ENCODE measurements at regions not wholly inside any gene's neighbourhood (a gene's known extent, or its start where the extent isn't known, plus 50 kb on each side); places are given as distances from the start of the nearest gene placed in this dataset.

DNA sequence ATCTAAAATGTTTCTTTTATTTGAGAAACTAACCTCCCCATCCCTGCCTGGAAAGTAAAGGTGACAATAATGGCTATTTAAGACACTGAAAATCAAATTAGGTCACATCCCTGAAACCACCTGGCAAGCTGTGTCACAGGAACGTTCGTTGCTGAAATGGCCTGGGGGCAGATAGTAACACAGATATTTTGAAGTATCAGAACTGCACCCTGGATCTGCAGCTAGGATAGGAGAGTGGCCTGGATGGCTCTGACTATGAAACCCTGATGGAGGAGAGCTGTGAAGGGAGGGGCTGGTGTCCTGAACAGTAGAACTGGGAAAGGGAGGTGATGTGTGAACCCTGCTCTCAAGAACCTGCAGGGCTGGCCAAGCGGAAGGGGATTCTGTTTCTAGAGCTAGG lies 648.3 kb upstream of the CFAP20DC start:
- DNase-seq, result no peak

DNA sequence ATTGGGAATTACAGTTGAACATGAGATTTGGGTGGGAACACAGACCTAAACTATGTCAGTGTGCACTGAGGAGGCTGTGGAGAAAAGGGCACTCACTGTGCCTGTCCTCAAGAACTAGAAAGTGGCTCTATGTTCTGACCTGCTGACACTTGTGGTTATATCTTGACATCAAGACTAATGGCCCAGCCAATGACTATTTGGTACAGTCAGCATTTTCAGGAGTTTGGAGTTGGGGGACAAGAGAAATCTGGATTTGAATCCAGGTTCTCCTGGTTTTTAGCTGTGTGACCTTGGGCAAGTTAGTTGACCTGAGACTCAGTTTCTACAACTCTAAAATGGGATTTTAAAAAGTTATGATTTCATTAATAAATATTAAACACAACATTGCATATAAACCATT lies 647.0 kb upstream of the CFAP20DC start:
- DNase-seq, result no peak

DNA sequence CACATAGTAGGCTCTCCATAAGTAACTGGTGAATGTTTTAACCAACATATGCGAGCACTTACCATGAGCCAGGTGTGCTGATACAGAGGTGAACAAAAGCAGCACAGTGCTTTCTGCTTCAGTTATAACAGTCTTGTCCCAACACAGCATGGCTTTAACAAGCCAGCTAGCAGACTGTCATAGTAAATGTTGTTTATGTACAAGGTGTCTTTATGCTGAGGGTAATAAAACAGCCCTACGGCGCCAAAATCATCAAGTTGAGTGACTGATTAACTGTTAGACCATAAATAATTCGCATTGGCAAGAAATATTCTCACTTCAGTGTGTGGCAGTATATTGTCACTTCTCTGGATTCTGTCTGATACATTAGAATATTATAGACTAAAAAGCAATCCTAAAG lies 646.0 kb upstream of the CFAP20DC start:
- DNase-seq, result no peak

DNA sequence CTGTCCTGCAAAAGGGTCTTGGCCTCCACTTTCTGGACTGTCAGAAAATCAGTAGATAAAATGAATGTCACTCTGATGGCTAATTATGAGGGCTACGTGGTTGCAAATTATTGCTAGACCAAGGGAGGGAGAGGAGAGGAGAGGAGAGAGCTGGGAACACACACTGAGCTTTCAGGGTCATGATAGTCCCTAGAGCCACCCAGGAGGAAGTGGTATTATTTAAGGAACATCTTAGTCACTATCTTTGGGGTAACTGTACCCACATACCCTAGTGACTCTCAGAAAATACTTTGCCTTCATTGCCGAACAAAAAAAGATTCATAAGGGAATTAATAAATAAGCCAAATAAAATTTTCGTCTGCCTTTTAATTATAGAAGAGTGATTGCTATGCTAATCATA lies 642.3 kb upstream of the CFAP20DC start:
- no peak for DNase-seq

DNA sequence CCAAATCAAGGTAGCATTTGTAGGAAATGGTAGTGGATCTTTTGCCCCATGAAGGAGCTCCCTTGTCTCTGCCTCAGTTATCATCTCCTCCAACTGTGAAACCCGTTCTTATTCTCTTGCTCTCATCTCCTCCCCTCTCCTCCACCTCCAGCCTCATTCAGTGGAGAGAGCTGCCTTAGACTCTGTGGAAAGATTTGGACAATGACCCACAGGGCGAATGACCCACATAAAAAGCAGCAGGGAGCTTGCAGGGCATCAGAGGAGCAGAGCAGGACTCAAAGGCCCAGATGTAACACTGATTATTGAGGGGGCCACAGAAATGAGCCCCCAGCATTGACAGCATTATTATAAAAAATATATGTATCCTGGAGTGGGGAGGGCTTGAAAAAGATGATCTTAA lies 641.1 kb upstream of the CFAP20DC start:
- DNase-seq, result no peak

DNA sequence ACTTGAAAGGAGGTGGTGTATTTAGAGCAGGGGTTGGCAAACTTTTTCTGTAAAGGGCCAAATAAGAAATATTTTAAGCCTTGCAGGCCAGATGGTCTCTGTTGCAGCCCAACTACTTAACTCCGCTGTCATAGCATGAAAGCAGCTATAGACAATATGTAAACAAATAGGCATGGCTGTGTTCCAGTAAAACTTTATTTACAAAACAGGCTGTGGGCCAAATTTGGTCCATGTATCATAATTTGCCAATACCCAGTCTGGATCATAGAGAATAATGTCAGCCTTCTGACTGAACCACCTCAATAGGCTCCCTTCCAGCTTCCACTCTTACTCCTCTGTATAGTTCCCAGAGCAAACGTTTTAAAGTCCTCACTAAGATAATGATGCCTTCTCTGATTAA lies 638.8 kb upstream of the CFAP20DC start:
- no peak for DNase-seq

DNA sequence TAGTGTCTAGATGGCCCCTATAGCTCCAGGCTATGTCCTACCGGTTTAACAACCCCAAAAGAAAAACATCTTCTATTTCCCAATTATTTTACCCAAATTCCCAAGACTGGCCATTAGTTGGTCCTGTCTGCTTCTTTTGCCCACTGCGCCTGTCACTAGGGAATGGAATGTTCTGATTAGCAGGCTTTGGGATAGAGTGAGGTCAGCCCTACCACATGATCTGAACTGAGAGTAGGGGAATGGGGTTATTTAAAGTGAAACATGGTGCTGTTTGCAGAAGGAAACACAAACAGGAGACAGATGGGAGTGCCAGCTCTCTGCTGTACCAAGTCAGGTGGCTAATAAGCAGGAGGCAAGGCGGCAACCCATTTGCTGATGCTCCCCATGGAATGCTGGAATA lies 635.6 kb upstream of the CFAP20DC start:
- DNase-seq, result no peak

DNA sequence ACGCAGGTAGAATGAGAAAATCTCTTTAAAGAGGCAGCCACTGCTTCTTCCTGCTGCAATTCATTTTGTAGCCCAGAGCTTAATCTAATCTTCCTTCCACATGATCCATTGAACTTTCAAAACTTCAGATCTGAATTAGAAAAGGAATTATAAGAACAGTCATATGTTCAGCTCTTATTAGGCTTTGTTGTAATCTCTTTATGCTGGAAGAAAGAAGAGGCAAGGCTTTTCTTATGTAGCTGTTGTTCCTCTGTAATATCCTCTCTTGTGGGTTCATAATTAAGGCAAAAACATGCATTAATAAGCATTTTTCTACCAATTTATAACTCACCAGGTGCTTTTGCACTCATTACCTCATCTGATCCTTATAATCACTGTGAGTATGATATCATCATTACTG lies 634.9 kb upstream of the CFAP20DC start:
- DNase-seq, result no peak

DNA sequence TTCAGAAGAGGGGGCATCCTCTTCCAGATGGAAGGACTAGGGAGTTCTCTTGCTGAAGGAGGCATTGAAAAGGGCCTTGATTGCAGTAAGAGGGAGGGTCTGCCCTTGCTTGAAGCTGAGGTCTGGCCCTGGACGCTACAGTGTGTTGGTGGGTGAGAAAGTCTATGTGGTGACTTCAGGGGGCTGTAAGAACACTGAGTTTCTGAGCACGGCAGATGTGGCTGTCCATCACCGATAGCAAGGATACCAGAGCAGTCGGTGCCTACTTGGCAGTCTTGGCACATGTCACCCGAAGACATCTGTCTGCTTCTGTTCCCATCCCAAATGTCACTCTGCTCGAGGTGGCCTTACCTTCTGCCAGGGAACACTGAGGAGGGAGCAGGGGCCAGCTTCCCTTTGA lies 631.1 kb upstream of the CFAP20DC start:
- DNase-seq, result no peak

DNA sequence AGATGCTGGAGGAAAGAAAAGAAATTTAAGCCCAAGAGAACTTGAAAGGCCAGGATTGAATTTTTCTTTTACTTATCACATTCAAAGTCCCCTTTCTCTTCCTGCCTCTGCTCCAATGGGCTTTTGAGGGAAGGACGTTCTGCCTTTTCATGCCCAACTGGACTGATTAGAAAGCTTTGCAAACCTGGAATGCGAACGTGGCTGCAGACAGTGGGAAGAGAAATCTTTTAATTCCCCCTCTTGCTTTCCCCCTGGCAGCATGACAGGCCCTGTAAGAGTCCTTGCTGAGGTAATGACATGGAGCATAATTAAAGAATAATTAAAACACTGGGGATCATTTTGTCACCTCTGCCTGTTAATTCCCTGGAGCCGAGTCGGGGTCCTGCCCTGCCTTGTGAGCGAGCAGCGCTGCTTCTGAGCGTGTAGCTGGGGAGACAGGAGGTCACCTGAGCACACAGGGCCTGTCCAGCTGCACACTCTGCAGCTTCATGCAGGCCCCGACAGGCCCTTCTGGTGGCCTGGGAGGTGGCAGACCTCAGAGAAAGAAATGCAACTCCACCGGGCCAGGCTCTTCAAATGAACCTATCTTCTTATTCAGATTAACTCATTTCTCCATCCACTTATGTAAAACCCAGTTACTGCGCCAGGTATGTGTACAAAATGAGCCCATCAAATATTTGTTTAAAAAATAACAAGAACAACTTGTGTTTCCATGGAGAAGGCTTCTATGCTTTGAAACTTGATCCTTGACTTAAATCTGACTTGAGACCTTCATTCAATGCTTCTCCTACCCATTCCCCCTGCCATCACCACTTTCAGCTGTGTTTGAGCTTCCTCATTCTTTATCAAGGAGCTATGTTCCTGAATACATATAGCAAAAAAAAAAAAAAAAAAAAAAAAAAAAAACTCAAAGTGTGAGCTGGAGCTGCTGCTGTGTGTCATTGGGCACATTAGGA lies 628.2 kb upstream of the CFAP20DC start:
- no peak for DNase-seq

DNA sequence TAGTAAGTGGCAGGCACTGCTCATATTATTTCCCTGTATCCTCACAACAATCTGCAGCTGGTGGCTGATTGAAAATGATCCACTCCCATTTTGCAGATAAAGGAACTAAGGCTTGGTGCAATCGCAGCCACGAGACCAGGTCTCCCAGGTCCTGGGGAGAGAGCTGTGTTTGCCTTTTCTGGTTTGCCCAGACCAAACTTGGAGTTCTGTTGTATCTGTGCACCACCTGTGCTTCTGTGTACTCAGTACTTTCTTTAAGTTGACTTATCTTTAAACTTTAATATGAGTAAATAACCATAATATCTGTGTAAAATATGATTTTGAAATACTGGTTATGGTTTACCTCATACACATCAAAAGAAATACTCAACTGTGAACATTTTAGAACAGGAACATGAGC lies 625.7 kb upstream of the CFAP20DC start:
- DNase-seq, result no peak

DNA sequence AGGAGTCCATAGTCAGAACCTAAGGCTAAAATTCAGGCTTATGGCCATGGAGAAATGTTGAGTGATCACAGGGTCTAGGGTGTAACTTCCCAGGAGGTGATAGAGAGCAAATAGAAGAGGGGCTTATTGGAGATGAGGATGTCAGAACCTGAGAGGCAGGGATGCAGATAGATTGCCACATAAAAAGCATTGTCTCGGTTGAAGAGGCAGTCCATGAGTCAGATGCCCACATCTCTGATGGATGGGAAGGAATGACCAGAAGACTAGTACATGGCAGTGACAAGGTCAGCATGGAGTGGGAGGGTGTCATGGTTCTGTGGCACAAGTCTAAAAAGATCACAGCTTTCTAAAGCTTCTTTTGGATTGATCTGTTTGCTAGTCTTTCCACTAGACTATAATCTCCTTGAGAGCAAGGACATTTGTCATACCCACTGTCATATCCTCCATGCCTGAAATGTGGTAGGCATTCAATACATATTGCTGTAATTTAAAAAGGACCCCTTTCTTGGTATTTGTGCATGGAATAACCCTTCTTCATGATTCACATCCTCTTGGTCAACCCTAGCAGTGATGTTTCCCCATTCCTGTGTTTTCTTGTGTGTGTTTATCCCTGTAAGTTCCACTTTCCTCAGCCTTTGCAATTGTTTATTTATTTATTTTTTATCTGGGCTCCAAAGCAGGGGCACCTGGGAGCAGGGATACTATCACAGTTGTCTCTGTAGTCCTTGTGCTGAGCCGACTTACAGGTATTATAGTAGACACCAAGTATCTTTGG lies 613.4 kb upstream of the CFAP20DC start:
- DNase-seq, result no peak

DNA sequence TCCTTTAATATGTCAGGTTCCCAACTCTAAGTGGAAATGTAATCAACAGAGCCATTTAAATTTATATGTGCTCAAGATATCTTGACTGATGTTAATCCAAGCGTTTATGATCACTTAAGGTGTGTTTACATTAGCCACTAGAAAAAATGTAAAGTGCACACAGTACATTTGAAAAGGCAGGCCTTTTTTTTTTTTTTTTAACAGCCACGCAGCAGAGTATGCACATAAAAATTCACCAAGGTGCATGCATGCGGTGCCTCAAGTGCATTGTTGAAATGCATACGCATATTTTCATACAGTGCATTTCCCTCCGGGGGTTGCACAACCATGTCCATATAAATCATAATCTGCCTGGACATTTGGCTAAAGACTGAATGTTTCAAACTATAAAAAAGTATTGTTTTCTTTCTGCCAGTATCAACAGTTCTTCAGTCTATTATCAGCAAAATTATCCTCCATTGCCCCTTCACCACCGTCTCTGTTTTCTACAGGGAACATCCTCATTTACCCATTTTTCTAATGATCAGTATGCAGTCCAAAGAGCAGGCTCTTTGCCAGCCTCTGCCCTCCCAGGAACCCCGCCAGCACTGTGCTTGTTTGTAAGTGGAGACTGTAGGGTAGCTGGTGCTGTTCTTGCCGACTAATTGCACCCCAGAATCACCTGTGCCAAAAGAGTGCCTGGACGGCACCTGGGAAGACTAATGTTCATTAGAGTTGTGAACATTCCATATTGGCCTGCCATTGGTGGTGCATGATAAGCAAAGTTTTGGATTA lies 611.2 kb upstream of the CFAP20DC start:
- no peak for DNase-seq

DNA sequence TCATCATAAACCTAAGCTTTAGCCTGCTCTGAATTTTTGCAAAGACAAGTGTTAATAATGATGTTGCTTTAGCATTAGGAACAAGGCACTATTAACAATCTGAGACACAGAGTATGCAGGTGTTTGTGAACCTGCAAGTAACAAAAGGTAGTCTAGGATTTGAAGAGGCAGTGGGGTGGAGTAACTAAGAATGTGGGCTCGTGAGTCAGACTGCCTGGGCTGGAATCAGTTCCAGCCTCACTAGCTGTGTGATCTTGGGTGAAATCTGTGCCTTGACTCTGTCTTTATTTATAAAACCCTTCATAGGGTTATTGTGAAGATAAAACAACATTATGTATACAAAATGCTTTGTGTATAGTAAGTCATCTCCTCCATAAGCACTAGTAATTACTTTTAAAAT lies 610.6 kb upstream of the CFAP20DC start:
- DNase-seq, result no peak

DNA sequence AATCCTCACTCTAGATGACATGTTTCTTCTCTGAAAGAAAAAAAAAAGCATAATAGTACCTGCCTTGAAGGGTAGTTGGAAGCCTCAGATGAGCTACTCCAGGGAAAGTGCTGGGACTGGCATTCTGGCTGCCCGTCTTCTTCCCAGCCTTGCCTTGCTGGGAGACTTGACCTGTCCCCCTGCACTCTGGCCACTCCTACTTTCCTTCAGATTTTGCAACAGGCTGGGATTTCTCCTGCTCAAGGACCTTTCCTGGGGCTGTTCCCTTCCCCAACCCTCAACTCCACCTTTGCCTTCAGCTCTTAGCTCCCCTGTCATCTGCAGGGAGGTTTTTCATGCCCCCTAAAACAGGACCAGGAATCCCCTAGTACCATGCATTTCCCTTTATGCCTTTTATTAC lies 609.9 kb upstream of the CFAP20DC start:
- DNase-seq, result no peak

DNA sequence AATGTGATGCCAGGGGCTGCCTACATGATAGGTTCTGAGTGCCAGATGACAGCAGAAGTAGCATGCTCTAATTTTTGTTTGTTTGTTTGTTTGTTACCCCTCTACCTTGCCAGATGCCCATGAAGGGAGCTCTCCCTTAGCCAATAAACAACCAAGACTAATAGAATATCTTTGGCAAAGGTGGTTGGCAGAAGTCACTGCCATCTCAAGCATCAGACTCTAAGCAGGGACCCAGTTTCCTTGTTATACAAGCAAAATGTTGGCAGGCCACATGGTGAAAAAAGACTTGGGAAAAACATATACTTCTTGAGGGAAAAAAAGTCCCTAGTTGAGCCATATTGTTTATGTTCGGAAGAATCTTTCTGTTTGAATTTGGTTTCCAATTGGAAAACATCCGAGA lies 609.0 kb upstream of the CFAP20DC start:
- no peak for DNase-seq

DNA sequence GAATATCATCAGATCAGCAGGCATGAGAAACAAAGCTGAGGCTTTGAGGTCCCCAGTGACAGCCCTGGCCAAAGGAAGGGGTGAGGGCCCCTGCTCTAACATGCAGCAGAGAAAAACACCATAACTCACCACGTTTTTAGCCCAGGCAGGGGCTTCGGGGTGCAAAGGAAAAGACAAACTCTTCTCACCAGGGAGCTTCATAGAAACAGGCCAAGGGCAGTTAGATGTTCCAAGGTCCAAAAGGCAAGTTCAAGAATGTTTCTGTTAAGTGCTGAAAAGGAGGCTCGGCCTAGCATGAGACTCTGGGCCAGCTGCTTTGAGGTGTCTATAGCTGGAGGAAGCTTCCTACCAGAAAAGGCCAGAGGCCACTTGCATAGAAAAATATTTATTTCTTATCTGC lies 608.4 kb upstream of the CFAP20DC start:
- no peak for DNase-seq

DNA sequence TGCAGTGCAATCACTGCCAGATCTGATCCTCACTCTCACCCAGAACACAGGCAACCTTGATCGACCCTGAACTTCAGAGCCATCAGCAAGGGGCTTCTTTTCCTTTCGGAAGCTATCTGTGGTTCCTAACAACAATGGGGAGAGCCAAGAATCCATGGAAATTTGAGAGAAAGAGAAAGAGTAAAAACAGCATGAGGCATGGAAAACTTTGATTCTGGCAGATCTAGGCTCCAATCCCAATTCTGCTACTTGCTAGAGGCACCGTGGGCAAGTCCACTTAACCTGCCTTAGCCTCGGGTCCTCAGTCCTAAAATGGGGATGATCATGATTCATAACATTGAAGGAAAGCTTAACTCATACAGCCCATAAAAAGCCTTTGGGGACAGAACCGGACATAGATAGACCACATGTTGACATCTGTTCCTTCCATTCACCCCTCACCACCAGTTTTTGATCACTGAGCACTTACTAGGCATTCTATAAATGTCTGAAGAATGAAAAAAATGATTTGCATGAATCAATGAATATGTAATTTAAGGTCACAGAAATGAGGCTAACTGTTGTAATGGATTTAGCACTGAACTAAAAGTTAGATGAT lies 605.7 kb upstream of the CFAP20DC start:
- DNase-seq, result no peak

DNA sequence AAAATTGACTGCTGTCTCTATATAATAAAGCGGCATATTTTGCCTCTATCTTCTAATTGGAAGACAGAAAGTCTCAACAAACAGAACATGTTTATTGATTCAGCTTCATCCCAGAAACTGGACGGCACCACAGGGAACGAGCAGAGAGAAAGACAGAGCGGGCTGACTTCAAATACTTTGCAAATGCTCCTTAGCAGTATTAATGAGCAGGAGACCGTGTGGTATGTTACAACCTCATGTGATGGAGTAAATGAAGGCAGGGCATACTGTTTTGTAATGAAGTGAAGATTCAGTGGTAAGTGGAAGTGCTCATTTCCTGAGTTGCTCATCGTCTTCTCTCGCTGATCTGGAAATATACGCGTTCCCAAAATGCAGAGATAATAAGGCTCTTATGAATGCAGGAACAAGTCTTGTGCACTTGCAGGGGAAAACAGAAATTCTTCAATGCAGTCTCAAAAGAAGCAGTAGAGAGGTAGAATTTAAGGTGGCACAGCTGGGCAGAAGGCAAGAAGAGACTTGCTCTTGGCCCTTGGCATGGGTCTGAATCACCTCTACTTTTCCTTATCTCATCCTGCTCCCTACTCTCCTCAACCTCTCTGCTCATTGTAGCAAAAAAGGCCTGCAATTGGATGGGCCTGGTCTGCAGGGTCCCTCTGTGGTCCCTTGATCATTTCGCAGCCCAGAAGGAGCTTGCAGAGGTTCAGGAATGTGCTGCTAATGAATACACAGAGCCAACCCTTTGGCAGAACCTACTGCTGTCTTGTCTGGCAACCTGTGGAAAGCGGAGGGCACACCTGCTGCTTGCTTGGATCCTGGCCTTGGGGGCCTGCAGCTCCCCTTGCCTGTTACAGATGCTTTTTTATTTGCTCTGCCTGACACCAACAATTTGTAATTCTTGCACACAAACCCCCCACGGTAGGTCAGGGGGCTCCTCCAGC lies 604.9 kb upstream of the CFAP20DC start:
- DNase-seq, result no peak

DNA sequence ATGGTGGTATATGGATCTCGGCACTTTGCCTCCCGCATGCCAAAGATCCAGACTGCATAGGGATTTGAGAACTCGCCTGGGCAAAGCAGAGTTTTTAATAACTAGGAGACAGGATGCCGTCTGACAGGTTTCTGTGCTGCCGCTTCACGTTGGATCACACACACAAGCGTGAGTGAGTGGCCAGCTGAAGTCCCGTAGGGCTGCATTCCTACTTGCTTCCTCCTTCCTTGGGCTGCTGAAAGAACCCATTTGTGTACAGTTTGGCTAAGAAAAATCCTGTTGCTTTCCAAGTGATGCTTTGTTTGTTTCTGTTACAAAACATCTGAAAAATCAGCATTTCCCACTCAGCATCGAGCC lies 604.3 kb upstream of the CFAP20DC start:
- no peak for DNase-seq

DNA sequence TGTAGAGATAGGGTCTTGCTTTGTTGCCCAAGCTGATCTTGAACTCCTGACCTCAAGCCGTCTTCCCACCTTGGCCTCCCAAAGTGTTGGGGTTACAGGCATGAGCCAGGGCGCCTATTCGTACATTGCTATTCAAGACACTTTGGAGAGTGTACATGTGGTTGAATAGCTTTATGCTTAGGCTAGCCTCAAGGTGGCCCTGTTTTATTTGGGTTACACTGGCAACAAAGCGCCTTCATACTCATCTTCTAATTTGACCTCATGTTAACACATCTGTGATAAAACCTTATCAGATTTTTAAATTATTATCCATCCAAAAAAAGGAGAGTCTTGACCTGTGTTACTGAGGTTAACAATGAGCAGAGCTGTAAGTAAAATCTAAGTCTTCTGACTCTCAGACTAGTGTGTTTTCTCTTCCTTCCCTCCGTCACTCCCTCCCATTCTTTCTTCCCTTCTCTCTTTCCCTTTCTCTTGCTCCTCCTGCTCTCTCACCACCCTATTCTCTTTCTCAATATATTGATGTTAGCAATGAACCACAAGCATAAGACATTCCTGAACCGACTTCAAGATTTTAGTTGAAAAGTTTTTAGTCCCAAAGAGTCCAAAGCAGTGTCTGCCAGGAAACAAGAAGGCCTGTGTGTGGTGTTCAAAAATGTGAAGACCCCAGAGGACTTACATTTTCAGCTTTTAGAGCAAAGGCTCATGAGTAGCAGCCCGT lies 603.7 kb upstream of the CFAP20DC start:
- DNase-seq, result no peak
